B cell (primary cell): ENCODE measurements at regions not wholly inside any gene's neighbourhood (a gene's known extent, or its start where the extent isn't known, plus 50 kb on each side); places are given as distances from the start of the nearest gene placed in this dataset.

Experiments
- ATAC-seq: fragments of 200-7000 bp; cut with Tn5 transposase; one replicate; pipeline ENCODE4 v1.10.0; 2021; ENCODE audit warnings: low read depth, mild to moderate bottlenecking, moderate number of reproducible peaks, moderate library complexity
- CTCF ChIA-PET: fragments of 350-600 bp; sonication (Branson Sonifier 250); formaldehyde crosslinking; loops from one replicate; lab custom pipeline; 2021; ENCODE audit warnings: antibody characterized with exemption, inconsistent platforms; lab: Charles Lee
- POLR2A ChIA-PET: fragments of 350-600 bp; sonication (Branson Sonifier 250); formaldehyde crosslinking; loops from one replicate; lab custom pipeline; 2021; ENCODE audit warnings: antibody characterized with exemption; lab: Charles Lee
- DNase-seq: peaks from one replicate; pipeline ENCODE4 v3.0.0; 2013
- H2AFZ ChIP-seq: 2 replicates; pipeline ENCODE4 v1.6.1; 2012; ENCODE audit warnings: mild to moderate bottlenecking, low read depth, low read length; ENCODE audit not compliant: insufficient read depth, poor library complexity, severe bottlenecking
- H3K27ac ChIP-seq, 2 donors: 1 replicate in 1 of 2; 2 replicates in 1 of 2; pipeline ENCODE4 v1.5.1; 2012 to 2013; ENCODE audit warnings: low read length in 2 of 2, mild to moderate bottlenecking in 2 of 2, moderate library complexity in 1 of 2
- H3K27me3 ChIP-seq, 4 experiments: fragments of 200-600 bp in 1 of 4; sonication (generic) in 1 of 4; replicated peaks in 1 of 4; 1 replicate in 2 of 4; 2 replicates in 2 of 4; pipeline versions ENCODE4 v1.6.1 to v1.7.0; 2013 to 2016; ENCODE audit warnings: low read length in 3 of 4, mild to moderate bottlenecking in 2 of 4, mixed read lengths in 1 of 4, moderate library complexity in 1 of 4; ENCODE audit not compliant: insufficient read depth in 4 of 4, control insufficient read depth in 3 of 4; ENCODE audit errors: control extremely low read depth in 1 of 4
- H3K36me3 ChIP-seq, 2 experiments: replicated peaks in 1 of 2; 1 replicate in 1 of 2; 2 replicates in 1 of 2; pipeline versions ENCODE4 v1.6.1 to v1.7.1; 2013; ENCODE audit warnings: low read length in 1 of 2; ENCODE audit not compliant: insufficient read depth in 2 of 2, control insufficient read depth in 1 of 2; ENCODE audit errors: control extremely low read depth in 1 of 2, extremely low read depth in 1 of 2
- H3K4me1 ChIP-seq, 2 donors: fragments of 200-600 bp in 1 of 2; sonication (generic) in 1 of 2; 1 replicate in 1 of 2; 2 replicates in 1 of 2; pipeline versions ENCODE4 v1.5.1 to v1.6.1; 2013 to 2017; ENCODE audit warnings: low read length in 2 of 2; ENCODE audit not compliant: control insufficient read depth in 2 of 2, insufficient read depth in 2 of 2
- H3K4me2 ChIP-seq: replicated peaks from 2 replicates; pipeline ENCODE3; 2012; ENCODE audit warnings: mild to moderate bottlenecking, low read depth, low read length; ENCODE audit not compliant: poor library complexity, severe bottlenecking
- H3K4me3 ChIP-seq, 5 experiments: fragments of 200-600 bp in 1 of 5; sonication (generic) in 1 of 5; 1 replicate in 3 of 5; 2 replicates in 2 of 5; pipeline versions ENCODE4 v1.5.1 to v1.7.0; 2011 to 2016; ENCODE audit warnings: low read length in 4 of 5, mild to moderate bottlenecking in 4 of 5, low read depth in 2 of 5, control low read depth in 1 of 5, moderate library complexity in 1 of 5; ENCODE audit not compliant: insufficient read depth in 1 of 5; ENCODE audit errors: control extremely low read depth in 1 of 5, extremely low read depth in 1 of 5
- H3K79me2 ChIP-seq: fragments of 200-600 bp; sonication (generic); one replicate; pipeline ENCODE4 v1.6.0; 2016; ENCODE audit warnings: low read length; ENCODE audit not compliant: control insufficient read depth, insufficient read depth
- H3K9ac ChIP-seq: fragments of 200-600 bp; sonication (generic); 2 replicates; pipeline ENCODE4 v1.6.1; 2017; ENCODE audit warnings: mild to moderate bottlenecking, low read length, moderate library complexity
- H3K9me3 ChIP-seq, 3 donors: one replicate each; pipeline versions ENCODE4 v1.6.1 to v1.7.1; 2013; ENCODE audit warnings: low read length in 2 of 3; ENCODE audit not compliant: control insufficient read depth in 2 of 3, insufficient read depth in 1 of 3; ENCODE audit errors: control extremely low read depth in 1 of 3
- H4K20me1 ChIP-seq: 2 replicates; pipeline ENCODE4 v1.6.0; 2012; ENCODE audit warnings: mild to moderate bottlenecking, low read length; ENCODE audit not compliant: insufficient read depth, control insufficient read depth, poor library complexity, severe bottlenecking
- H3K27ac Mint-ChIP-seq: one replicate; pipeline ENCODE4 v1.8.0; 2021; ENCODE audit warnings: mixed read lengths
- H3K27me3 Mint-ChIP-seq: one replicate; pipeline ENCODE4 v1.8.0; 2021; ENCODE audit warnings: mixed read lengths
- H3K4me1 Mint-ChIP-seq: one replicate; pipeline ENCODE4 v1.8.0; 2021; ENCODE audit warnings: mixed read lengths
- H3K4me3 Mint-ChIP-seq: one replicate; pipeline ENCODE4 v1.8.0; 2021; ENCODE audit warnings: mixed read lengths
- H3K9me3 Mint-ChIP-seq: one replicate; pipeline ENCODE4 v1.8.0; 2022; ENCODE audit warnings: mixed read lengths; ENCODE audit not compliant: insufficient read depth
- EZH2 ChIP-seq: IDR thresholded peaks from 2 replicates; pipeline ENCODE4 v1.6.1; 2012; ENCODE audit warnings: borderline replicate concordance, low read depth, mild to moderate bottlenecking, moderate library complexity, low read length; ENCODE audit not compliant: insufficient read depth, poor library complexity, severe bottlenecking
- WGBS: methylation state at CpG from one replicate; pipeline ENCODE4 v1.1.5; 2013; ENCODE audit warnings: missing lambda C conversion rate; ENCODE audit not compliant: insufficient coverage; 5-methylcytosine and 5-hydroxymethylcytosine counted together
- intact Hi-C: fragments of 100-400 bp; cut with micrococcal nuclease; formaldehyde crosslinking; loops from one replicate; pipeline ENCODE4 v1.10.0; 2022
- TF ChIP-seq, protein P1 (sequence below): fragments of 200-600 bp; IDR thresholded peaks from one replicate; pipeline ENCODE4 v1.8.0; 2022; ENCODE audit warnings: antibody characterized with exemption, mild to moderate bottlenecking

DNA sequence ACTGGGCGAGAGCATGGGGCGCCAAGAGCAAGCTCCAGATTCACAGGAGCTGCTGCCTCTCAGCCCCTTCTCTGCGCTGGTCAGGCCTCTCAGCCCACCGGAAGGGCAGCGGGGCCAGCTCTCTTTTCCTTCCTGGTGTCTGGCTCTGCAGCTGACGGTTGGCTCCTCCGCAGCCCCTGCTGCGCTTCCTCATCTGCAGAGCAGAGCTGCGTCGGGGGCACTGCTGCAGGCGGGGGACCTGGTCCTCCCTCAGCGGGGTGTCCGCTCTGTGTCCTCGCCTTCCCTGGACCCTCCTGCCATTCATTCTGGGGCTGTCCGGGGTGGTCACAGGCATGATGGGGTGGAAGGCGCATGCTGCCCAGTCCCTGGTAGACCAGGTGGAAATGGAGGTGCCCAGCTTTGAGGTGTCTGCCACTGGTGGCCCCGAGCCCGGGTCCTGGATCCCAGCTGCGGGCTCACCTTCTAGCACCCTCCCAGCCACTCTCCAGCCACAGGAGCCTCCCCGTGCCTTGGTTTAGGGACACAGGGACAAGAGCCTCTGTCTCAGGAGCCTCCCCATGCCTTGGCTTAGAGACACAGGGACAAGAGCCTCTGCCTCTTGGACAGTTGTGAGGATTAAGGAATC is 84.8 kb downstream of the IRF8 start:
- no peaks in the 10 kb centered on the region for H3K27me3 ChIP-seq
- H4K20me1 ChIP-seq: no peaks in the 10 kb centered on the region
- POLR2A ChIA-PET: no interaction called here
- no peaks in the 10 kb centered on the region for H3K9me3 ChIP-seq
- H3K9ac ChIP-seq: peak overlapping the region; percentile 31
- Mint-ChIP-seq H3K9me3 (no peaks in the 10 kb centered on the region), H3K27me3 (no peaks in the 10 kb centered on the region), H3K4me3 (peak overlapping the region; percentile 73), H3K4me1 (peaks cover 86% of the 10 kb centered on the region), H3K27ac (peak overlapping the region; percentile 80)
- no peaks in the 10 kb centered on the region for H3K36me3 ChIP-seq
- intact Hi-C loops: no loop called here
- 50% methylated on average over 20 of the region's 20 CpGs for WGBS
- H3K4me1 ChIP-seq: peaks cover 70 to 76% of the 10 kb centered on the region in 2 donors
- peak overlapping the region in 1 of 5 experiments; percentile 21 for H3K4me3 ChIP-seq
- H3K4me2 ChIP-seq: peak overlapping the region; percentile 76
- H3K79me2 ChIP-seq: peaks cover 11% of the 10 kb centered on the region
- DNase-seq: no peak
- peak overlapping the region; percentile 57 for H2AFZ ChIP-seq
- CTCF ChIA-PET: interaction anchor here (0.8 to 23.4 kb wide), 4 partner anchors 32 to 164 kb away, joined by 3 to 433 read pairs (median 3); no protein-coding TSS in a partner anchor
- H3K27ac ChIP-seq: no peak overlapping the region
- no peak for ATAC-seq
- no peak for TF ChIP-seq EZH2

DNA sequence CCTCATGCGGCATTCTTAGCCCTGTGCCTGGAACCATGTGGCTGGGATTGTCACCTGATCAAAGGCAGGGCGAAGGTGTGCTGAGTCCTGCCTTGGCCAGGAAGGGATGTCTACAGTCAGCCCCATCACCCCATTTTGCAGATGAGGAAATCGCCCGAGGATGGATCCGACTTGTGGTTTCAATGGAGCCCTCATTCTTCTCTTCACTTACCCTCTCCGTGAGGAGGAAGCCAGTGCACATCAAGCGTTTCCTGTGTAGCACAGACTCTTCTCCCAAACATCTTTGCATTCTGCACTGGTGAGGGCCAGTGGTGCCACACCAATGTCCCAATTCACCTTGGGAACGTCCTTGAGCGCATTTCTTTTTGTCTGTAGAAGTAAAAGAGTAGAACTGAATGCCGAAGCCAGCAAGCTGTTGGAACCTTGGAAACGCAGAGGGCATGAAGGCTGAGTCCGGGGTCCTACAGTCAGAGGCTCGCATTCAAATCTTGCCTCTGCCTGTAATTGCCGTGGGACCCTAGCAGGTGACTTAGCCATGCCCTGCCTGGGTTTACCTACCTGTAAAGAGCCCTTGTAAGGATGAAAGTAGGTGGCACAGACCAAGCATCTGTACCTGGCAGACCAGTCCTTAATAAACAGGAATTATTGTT is 85.4 kb downstream of the IRF8 start:
- Histone ChIP-seq H3K9ac (peak overlapping the region; percentile 7), H3K79me2 (peaks cover 11% of the 10 kb centered on the region), H3K36me3 (no peaks in the 10 kb centered on the region), H2AFZ (peak overlapping the region; percentile 39), H3K9me3 (no peaks in the 10 kb centered on the region), H3K27me3 (no peaks in the 10 kb centered on the region), H3K4me2 (peak overlapping the region; percentile 76), H3K27ac (no peak overlapping the region), H3K4me3 (peak overlapping the region in 1 of 5 experiments; percentile 21), H4K20me1 (no peaks in the 10 kb centered on the region), H3K4me1 (peaks cover 73 to 77% of the 10 kb centered on the region in 2 donors)
- ATAC-seq (no peak), DNase-seq (no peak)
- ChIA-PET POLR2A (interaction anchor here (0.7 to 1.1 kb wide), 3 partner anchors 35 to 71 kb away, joined by 3 to 5 read pairs (median 3); no protein-coding TSS in a partner anchor), CTCF (interaction anchor here (0.8 to 23.4 kb wide), 5 partner anchors 19 to 164 kb away, joined by 3 to 433 read pairs (median 3); no protein-coding TSS in a partner anchor)
- intact Hi-C loops: no loop called here
- no peaks in the 10 kb centered on the region for H3K27me3 Mint-ChIP-seq
- WGBS: 58% methylated on average over 13 of the region's 14 CpGs
- no peak for TF ChIP-seq EZH2
- TF ChIP-seq, protein P1, sequence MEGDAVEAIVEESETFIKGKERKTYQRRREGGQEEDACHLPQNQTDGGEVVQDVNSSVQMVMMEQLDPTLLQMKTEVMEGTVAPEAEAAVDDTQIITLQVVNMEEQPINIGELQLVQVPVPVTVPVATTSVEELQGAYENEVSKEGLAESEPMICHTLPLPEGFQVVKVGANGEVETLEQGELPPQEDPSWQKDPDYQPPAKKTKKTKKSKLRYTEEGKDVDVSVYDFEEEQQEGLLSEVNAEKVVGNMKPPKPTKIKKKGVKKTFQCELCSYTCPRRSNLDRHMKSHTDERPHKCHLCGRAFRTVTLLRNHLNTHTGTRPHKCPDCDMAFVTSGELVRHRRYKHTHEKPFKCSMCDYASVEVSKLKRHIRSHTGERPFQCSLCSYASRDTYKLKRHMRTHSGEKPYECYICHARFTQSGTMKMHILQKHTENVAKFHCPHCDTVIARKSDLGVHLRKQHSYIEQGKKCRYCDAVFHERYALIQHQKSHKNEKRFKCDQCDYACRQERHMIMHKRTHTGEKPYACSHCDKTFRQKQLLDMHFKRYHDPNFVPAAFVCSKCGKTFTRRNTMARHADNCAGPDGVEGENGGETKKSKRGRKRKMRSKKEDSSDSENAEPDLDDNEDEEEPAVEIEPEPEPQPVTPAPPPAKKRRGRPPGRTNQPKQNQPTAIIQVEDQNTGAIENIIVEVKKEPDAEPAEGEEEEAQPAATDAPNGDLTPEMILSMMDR: no peak
- H3K4me1 Mint-ChIP-seq: peaks cover 87% of the 10 kb centered on the region
- H3K27ac Mint-ChIP-seq: peak overlapping the region; percentile 80
- H3K4me3 Mint-ChIP-seq: peak overlapping the region; percentile 73
- H3K9me3 Mint-ChIP-seq: no peaks in the 10 kb centered on the region
